ENCODE measurements at regions not wholly inside any gene's neighbourhood (a gene's known extent, or its start where the extent isn't known, plus 50 kb on each side); places are given as distances from the start of the nearest gene placed in this dataset.
A peak's percentile ranks its signal among the peaks of the same experiment; 100 is the strongest.

DNA sequence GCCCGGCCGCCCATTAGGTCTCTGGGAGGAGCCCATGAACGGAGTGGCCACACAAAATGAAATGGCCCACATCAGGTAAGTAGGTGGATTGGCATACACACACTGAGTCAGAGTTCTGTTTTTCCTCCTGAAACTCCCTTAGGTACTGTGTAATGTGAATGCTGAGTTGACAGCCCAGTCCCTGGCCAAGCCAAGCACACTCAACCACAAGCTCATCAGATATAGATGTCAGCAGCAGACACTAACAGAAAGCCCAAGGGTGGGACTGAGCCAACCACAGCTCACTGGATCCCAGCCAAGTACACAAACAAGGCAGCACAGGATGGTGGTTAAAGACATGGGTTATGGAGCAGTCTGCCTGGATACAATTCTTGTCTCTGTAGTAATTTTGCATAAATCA lies 403.4 kb downstream of the GJA1 start:
- DNase-seq (ENCODE audit: low read depth) = peak; percentile 91
- TF ChIP-seq, protein P1, sequence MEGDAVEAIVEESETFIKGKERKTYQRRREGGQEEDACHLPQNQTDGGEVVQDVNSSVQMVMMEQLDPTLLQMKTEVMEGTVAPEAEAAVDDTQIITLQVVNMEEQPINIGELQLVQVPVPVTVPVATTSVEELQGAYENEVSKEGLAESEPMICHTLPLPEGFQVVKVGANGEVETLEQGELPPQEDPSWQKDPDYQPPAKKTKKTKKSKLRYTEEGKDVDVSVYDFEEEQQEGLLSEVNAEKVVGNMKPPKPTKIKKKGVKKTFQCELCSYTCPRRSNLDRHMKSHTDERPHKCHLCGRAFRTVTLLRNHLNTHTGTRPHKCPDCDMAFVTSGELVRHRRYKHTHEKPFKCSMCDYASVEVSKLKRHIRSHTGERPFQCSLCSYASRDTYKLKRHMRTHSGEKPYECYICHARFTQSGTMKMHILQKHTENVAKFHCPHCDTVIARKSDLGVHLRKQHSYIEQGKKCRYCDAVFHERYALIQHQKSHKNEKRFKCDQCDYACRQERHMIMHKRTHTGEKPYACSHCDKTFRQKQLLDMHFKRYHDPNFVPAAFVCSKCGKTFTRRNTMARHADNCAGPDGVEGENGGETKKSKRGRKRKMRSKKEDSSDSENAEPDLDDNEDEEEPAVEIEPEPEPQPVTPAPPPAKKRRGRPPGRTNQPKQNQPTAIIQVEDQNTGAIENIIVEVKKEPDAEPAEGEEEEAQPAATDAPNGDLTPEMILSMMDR (conservative IDR thresholded peaks at IDR 0.05; ENCODE audit: low read depth, low read length) = no peak
- no peak overlapping the region for H3K4me3 ChIP-seq (ENCODE audit: low read depth, low read length)

DNA sequence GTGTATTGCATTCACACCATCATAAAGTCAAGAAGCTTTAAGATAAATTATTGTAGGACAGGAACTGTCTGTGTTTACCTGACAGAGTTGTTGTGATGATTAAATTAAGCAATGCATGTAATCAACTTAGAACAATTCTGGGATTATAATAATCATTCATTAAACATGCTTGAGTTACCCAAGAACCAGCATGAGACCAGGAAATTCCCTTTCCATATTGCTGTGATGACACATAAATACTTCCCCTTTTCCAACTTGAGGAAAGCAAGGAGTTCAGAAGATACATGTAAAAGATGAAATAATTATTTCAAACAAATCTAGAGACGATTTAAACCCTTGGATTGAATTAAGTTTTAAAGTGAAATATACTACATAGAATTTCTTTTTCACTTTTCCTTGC lies 404.4 kb downstream of the GJA1 start:
- TF ChIP-seq, protein P1 (conservative IDR thresholded peaks at IDR 0.05; ENCODE audit: low read depth, low read length) = no peak
- peak; percentile 52 for DNase-seq (ENCODE audit: low read depth)
- H3K4me3 ChIP-seq (ENCODE audit: low read depth, low read length) = no peak overlapping the region

DNA sequence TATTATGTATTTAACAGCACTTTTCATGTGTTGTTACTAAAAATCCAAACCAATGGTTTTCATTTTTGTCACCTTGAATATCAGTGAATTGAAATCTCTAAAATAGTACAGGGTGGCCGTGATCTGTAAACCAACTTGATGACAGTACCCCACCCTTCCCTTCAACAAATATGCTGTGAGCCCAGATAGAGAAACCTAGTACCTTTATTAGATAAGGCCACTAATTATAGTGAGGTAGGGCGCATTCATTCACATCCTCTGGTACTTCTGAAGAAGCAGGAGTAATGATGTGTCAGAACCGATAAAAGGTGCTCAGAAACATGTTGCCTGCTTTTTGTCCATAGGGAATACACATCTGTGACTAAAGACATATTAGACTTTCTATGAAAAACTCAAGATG lies 409.5 kb downstream of the GJA1 start:
- no peak overlapping the region for H3K4me3 ChIP-seq (ENCODE audit: low read depth, low read length)
- DNase-seq (ENCODE audit: low read depth) = no peak
- TF ChIP-seq, protein P1 (conservative IDR thresholded peaks at IDR 0.05; ENCODE audit: low read depth, low read length) = no peak

DNA sequence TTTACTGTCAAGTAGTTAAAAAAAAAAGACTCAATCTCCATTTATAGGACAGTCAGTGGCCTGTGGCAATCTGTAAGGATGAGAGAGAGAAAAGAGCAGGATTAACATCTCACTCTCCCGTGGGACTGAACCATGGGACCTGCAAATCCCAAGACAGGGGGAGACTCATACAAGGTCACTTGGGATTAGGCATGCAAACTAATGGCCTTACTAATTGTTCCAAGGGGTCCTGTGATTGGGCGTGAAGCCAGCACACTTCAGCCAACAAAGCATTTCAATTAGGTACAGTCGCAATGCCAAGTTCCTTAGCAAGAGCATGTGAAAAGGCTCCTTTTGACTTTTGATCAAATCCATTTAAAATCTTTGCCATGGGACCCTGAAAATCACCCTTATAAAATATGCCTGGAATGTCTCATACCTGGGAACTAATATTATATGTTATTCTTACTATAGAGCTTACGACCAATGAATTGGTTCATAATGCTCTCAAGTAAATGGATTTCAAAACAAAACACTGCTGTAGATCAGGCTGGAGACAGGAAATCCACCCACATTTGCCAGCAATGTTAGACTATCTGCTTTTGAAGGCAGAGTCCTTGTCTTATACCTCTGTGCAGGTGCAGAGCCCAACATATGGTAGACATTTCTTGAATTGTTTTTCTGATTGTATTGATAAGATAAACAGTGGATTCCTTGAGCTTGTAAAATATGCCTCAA lies 412.5 kb downstream of the GJA1 start:
- H3K4me3 ChIP-seq (ENCODE audit: low read depth, low read length) = no peak overlapping the region
- TF ChIP-seq, protein P1 (conservative IDR thresholded peaks at IDR 0.05; ENCODE audit: low read depth, low read length) = no peak
- no peak for DNase-seq (ENCODE audit: low read depth)

DNA sequence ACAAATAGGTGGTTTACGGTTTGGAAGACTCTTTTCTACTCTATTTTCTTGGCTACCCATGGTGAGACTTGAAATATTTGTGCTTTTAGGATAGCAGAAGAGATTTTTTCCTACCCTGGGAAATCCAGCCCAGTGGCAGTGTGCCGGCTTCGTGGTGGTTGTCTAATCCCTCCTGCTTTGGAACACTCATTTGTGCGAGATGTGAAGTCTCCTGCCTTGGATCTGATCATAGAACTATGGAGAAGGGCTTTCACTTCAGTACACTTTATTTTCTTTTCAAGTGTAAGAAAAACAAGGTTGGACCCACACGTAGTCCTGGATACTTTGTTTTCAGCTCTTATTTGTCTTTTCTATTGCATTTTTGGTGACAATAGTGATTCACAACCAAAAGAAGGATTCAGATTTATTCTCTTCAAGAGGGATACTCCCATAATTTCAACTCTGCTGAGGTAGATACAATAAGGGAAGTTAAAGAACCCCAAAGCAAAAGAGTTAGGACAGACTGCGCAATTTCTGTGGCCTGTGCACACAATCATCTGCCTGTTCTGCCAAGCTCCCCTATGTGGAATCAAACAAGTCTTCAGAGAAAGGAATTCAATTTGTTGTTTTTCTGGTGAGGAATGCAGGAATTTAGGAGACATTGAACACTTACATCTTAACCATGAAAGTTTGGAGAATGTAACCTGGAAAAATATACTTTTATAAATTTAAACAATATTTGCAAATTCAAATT lies 413.2 kb downstream of the GJA1 start:
- no peak overlapping the region for H3K4me3 ChIP-seq (ENCODE audit: low read depth, low read length)
- peak; percentile 64 for DNase-seq (ENCODE audit: low read depth)
- TF ChIP-seq, protein P1 (conservative IDR thresholded peaks at IDR 0.05; ENCODE audit: low read depth, low read length) = no peak

DNA sequence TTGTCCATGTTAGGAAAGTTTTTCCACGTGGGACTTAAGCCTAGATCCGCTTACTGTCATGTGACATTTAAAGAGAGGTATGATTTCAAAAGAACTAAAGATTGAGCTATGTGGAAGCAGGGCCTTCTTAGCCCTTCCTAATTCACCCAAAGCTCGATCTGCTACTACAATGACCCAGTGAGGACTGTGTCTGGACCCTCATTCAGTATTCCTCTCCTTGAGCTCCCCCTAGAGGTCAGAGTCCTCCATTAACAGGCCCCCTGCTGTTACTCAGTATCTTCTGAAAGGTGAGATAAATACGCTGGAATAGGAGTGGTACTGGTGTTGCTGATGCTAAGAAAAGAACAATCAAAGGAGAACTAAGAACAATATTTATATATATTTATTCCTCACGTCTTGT lies 414.0 kb downstream of the GJA1 start:
- TF ChIP-seq, protein P1 (conservative IDR thresholded peaks at IDR 0.05; ENCODE audit: low read depth, low read length) = peak; percentile 87
- peak; percentile 86 for DNase-seq (ENCODE audit: low read depth)
- H3K4me3 ChIP-seq (ENCODE audit: low read depth, low read length) = no peak overlapping the region

Measured in choroid plexus epithelial cell (primary cell).